ENCODE measurements at regions not wholly inside any gene's neighbourhood (a gene's known extent, or its start where the extent isn't known, plus 50 kb on each side); places are given as distances from the start of the nearest gene placed in this dataset.

DNA sequence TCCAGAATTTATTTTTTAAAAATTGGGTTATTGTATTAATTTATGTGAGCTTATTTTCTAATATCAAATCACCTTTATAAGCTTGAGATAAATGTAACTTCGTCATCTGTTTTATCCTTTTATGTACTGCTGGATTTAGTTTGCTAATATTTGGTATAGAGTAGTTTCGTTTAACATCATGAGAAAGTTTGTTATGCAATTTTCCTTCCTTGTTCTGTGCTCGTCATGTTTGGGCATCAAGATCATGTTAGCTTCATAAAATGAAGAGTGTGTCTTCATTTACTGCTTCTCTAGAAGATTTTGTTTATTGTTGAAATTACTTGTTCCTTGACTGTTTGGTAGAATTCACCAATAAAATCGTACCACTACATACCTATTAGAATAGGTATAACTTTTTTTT, 262.1 kb upstream of the SATB1 start:
- TF ChIP-seq POLR2A (IDR thresholded peaks at IDR 0.05; ENCODE audit: low read length) = no peak
- TF ChIP-seq GATA1 (IDR thresholded peaks at IDR 0.05; ENCODE audit: low read depth, low read length) = no peak

Measured in erythroblast (primary cell).